CD4-positive, alpha-beta T cell treated with Interleukin-6 for 4 hours (primary cell): ENCODE measurements at regions not wholly inside any gene's neighbourhood (a gene's known extent, or its start where the extent isn't known, plus 50 kb on each side); places are given as distances from the start of the nearest gene placed in this dataset.

Source experiments
- DNase-seq: peaks from one replicate; pipeline ENCODE4 v3.0.0-alpha.2; 2020; ENCODE audit warnings: mixed read lengths

DNA sequence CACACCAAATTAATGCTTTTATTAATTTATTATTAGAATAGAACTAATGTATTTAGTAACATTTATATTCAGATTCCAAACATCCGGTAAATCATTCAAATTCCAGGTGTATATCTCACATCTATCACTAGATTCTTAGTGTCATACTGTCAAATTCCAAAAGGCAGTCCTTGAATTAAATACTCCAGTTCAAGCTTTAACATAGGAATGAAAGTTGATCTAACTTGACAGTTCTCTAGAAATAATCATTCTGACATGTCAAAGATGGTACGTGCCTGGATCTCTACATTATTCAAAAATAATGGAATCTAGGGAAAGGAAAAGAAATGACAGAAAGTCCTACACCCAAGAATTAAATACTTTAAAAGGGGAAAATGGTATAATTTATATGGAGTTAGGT is 1161.5 kb downstream of the PCDH9 start:
- no peak for DNase-seq

DNA sequence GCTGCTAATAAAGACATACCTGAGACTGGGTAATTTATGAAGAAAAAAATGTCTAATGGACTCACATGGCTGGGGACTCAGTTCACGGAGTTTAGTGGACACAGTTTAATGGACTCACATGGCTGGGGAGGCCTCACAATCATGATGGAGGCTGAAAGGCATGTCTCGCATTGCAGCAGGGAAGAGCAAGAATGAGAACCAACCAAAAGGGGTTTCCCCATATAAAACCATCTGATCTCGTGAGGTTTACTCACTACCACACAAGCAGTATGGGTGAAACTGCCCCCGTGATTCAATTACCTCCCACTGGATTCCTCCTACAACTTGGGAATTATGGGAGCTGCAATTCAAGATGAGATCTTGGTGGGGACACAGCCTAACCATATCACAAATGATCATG is 1181.2 kb downstream of the PCDH9 start:
- no peak for DNase-seq

DNA sequence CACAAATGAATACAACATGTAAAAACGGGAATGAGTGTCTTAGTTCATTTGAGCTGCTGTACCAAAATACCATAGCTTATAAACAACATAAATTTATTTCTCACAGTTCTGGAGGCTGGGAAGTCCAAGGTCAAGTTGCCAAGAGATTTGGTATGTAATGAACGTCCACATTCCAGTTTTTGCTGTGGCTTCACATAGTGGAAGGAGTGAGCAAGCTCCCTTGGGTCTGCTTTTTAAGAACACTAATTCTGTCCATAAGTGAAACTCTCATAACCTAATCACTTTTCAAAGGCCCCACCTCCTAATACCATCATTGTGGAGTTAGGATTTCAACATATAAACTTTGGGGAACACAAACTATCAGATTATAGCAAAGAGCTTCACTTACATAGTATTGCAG is 1189.6 kb downstream of the PCDH9 start:
- no peak for DNase-seq

DNA sequence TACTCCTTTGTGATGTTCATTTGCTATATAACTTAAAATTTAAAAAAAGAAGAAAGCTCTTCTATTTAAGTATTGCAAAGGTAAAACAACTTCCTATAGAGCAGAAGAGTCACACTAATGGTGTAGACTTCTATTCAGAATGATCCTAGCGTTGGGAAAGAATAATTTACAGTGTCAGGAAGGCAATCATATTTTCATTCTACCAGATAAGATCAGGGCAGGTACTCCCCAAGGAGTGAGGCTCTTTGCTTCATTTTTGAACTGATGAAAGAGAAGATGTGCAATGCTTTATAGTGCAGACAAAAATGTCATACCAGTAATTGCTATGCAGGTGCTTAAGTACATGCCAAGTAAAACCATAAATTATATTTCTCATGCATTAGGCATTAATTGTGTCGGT is 1193.0 kb downstream of the PCDH9 start:
- DNase-seq: no peak

DNA sequence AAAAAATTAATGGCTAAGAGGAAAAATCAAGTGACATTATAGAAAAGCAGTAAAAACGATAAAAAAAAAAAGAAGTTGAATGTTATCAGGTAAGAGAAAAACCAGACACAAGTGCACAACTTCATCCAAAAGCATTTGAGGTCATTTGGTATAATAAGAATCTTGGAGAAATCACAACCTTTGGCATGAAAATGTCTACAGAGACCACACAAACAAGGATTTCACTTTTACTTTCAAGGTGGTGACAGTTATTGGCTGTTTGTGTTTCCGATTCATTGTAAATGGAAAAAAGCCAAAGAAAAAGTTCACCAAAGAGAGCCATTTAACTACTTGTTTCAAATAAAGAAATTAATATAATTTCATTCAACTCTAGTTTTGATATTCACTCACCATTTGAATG is 1193.5 kb downstream of the PCDH9 start:
- DNase-seq: no peak

DNA sequence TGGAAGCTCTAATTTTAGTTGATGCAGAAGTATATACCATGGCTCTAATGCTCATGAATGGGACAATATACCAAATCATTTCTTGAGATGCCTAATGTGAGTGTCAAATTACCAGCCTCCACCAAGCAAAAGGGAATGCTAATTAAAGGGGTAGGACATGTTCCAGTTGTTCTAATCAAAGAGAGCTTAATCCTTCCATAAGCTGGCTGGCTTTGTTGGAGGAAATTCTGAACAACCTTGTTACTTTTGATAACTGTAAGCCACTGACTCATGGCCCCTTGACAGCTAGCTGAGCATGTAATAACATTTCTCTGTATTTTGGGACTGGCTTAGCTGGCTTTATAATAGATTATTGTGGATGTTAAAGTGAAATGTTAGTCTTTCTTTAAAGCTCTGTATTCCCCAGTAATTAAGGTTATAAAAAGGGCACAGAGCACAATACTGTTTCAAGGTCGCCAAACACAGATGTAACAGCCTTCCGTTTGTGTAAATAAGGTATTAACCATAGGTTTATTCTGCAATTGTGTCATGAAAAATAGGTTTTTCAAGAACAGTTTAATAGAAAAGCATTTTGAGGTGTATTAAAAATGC is 1194.0 kb downstream of the PCDH9 start:
- no peak for DNase-seq

DNA sequence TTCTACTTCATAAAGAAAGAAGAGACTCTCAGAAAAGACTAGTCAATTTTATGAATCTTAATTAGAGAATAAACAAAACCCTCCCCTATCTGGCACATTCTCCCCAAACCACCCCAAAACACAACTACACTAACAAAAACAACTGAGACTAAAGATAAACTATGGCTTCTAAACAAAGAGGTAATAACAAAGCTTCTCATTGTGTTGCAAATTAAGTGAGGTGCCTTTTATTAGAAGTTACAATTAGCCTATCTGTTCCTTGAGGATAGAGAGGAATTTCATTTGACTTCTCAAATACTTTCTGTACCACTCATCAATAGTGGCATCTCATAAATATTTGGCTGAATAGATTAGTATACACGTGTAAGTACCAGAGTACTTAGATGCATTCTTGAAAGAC is 1196.2 kb downstream of the PCDH9 start:
- no peak for DNase-seq

DNA sequence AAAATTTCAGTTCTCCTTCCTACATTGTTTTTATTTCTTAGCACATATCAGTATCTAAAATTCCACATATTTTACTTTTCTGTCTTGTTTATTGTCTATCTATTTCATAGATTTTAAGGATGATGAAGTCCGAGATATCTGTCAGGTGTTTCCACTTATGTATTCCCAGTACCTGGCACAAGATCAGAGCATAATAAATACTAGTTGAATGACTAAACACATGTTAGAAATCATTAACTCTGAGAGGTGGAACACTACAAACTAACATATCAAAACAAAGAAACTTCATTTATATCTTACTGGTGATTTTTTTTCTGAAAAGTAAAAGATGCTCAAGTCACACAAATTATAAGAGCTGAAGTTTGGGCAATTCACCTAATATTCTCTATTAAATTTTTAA is 1208.3 kb downstream of the PCDH9 start:
- DNase-seq: no peak

DNA sequence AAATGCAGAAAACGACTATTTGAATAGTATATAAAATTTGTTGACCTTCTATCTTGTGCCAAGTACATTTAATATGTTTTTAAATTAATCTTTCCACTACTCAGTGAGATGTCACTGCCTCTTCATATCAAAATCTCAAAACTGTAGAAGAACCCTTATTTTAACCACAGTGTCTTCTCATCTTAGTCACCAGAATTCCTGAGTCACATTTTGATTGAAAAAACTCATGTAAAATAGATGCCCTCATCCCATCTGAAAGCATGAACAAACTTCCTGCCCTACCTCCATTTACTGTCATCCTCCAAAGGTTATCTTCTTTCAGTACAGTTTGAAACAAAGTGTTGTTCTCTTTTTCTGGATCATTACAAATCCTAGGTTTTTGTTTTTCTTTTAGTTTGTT is 1215.4 kb downstream of the PCDH9 start:
- DNase-seq: no peak

DNA sequence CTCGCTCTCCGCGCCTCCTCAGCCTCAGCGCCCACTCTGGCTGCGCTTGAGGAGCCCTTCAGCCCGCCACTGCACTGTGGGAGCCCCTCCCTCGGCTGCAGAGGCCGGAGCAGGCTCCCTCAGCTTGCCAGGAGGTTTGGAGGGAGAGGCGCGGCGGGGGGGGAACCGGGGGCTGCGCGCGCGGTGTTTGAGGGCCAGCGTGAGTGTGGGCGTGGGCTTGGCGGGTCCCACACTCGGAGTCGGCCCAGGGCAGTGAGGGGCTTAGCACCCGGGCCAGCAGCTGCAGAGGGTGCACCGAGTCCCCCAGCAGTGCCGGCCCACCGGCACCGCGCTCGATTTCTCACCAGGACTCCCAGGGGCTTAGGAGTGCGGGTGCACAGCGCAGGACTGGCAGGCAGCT is 1220.9 kb downstream of the PCDH9 start:
- DNase-seq: no peak

DNA sequence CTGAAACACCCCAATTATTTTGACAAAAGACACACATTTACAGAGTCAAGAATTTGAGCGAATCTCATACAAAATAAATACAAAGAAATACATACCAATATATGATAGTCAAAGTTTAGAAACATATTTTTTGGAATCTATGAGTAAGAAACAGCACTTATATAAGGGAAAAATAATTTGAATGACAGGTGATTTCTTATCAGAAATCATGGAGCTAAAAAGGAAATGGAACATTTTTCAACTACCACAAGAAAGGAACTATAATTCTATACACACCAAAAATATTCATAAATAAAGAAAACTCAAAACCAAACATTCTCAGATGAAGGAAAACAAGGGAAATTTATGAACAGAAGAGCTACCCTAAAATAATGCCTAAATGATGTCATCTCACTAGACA is 1226.6 kb downstream of the PCDH9 start:
- DNase-seq: no peak

DNA sequence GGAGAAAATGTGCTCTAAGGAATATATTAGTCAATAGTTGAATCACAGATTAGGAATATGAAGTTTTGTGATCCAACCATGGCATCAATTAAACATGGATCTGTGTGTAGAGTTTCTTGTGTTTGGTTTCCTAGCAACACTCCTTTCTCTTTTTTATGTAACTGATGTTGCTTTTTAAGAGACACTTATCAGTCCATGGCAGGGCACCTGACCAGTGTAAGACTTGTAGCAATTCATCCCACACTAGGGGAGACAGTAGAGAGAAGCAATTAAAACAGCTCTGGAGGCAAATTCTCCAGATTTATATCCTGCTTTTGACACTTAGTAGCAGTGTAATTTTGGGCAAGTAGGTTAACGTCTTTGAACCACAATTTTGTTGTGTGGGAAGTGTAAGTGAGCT is 1229.0 kb downstream of the PCDH9 start:
- no peak for DNase-seq

DNA sequence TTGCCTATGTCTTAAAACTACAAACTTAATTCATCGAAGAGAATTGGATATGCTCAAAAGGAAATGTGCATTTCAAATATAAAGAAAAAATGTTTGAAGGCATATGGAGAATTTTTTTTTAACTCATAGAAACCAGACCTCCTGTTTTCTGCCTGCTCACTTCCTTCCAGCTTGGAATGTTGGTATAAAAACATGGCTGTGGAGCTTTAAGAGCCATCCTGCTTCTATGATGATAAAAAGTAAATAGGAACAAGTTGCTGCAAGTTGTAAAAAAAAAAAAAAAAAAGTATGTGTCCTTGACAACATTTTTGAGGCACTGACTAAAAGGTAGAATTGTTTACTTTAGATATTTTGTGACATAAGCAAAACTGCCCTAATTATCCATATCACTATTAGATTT is 1230.7 kb downstream of the PCDH9 start:
- DNase-seq: no peak

DNA sequence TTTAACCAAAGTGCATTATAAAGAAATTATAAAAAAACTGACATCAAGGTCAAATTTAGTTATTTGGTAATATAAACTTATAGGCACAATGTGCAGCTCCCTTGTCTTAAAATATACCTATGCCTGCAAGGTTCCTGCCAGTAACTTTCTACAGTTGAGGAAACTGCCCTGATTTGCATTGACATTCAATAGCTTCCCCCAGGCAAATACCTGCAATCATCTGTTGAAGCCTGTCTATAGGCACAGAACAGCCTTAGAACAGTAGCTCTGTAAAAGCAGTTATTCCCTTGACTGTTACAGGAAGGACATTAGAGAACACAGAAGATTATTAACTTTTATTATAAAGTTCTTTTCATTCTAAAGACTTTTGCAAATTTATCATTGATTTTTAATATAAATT is 1239.5 kb downstream of the PCDH9 start:
- no peak for DNase-seq

DNA sequence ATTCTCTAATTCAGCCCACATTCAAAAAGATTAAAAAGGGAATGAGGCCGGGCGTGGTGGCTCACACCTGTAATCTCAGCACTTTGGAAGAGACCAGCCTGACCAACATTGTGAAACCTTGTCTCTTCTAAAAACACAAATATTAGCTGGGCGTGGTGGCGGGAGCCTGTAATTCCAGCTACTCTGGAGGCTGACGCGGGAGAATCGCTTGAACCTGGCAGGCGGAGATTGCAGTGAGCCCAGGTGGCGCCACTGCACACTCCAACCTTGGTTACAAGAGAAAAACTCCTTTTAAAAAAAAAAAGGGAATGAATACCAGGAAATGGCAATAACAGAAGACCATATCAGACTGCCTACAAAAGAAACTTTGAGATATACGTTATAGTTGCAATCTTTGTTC is 1244.5 kb downstream of the PCDH9 start:
- no peak for DNase-seq

DNA sequence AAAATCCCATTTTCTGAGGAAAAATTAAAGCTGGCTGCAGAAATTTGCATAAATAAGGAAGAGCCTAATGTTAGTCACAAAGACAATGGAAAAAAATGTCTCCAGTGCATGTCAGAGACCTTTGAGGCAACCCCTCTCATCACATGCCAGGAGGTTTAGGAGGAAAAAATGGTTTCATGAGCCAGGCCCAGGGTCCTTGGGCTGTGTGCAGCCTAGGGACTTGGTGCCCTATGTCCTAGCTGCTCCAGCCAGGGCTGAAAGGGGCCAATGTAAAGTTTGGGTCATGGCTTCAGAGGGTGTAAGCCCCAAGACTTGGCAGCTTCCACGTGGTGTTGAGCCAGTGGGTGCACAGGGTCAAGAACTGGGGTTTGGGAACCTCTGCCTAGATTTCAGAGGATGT is 1252.6 kb downstream of the PCDH9 start:
- DNase-seq: no peak

DNA sequence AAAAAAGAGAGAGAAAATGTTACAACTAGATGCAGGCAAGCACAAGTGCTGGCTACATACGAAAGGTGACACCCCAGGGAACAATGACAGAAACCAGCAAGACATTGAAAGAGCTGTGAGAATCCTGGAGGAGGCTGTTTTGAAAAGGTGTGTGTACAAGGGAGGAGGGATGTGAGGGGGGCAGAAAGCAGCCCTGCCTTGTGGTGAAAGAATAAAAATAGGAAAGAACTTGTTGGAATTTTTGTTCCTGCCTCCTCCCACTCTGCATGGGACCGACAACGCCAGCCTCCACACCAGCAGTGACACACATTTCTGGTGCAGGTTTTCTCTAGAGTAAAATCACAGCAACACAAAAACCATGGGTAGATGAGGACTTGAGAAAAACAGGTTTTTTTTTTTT is 1258.6 kb downstream of the PCDH9 start:
- DNase-seq: no peak

DNA sequence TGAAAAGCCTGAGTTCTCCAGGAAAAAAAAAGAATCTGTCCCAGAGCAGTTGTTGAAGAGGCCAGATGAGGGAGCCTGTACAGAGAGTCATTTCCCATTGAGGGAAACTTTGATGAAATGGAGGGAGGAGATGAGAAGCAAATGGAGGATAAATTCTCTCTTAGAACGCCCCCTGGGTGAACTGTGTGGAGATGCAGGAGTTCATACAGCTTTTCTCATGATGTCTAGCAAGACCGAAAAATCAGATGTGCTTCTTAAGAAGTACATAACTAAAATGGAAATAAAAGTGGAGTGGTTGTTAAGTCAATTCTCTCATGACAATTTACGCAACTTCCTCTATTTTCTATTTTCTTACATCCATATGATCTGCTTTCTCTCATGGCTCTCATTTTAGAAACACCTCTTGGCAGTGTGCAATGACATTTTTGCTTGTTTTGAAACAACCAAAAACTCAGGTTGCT is 1263.1 kb downstream of the PCDH9 start:
- no peak for DNase-seq

DNA sequence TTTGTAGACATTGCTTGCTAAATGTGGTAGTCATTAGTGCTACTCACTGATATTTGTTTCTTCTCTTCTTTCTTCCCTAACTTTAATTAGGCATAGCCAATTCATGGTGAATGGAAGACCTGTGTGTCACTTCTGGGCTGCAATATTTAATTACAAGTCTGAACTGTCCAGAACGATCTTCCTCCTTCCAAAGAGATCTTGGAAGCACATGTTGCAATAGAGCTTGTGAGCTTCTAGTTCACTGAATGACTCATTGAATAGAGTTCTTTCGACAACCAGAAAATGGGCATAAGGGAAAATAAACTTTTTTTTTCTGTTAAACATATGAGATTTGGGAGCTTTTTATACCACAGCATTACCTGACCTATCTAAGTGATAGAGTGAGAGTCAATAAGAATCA is 1264.6 kb downstream of the PCDH9 start:
- DNase-seq: no peak

DNA sequence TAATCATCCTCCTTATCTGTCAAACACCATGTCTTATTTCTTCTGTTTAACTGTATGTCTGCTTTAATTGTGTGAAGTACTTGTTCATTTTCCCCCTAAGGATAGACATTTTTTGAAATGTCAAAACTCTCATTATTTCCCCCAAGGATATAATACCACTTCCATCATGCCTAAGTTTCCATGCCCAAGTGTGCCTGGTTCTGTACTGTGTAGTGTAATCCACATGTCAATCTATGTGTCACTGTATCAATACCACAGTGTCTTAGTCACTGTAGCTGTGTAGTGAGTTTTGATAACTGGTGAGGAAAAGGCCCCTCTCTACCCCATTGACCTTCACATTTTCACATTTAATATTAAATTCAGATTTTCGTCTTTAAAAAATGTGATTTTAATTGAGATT is 1265.5 kb downstream of the PCDH9 start:
- DNase-seq: no peak

DNA sequence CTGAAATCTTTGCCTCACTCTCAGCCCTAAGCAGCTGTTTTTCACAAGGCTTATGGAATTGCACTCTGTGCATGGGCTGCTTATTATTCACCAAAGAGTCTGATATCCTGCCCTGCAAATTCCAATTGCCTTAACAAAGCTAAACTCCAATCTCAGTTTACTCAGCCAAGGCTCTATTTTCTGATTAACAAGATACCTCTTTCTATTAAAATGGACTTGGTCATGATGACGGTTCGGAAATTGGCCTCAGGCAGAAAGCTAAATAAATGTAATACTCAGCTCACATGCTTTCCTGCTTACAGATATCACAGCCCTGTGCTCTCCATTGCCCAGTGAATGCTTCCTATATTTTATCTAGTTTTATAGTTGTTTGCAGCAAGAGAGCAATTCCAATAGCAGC is 1270.8 kb downstream of the PCDH9 start:
- DNase-seq: no peak

DNA sequence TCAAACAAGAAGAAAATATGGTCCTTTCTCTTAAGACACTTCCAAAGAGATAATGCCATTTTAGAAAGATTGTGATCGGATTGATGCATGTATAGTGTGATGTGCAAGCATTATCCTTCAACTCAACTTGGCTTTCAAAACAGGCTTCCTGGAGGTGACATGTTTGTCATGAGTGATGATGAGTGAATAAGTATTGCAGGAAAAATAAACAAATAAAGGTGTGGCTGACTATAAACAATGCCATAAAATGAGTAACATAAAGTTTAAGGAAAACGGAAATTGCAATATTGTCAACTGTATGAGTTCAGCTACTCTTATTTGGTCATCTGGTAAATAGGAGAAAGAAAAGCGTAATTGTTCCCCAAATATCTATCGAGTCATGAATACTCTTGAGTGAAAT is 1283.7 kb downstream of the PCDH9 start:
- no peak for DNase-seq

DNA sequence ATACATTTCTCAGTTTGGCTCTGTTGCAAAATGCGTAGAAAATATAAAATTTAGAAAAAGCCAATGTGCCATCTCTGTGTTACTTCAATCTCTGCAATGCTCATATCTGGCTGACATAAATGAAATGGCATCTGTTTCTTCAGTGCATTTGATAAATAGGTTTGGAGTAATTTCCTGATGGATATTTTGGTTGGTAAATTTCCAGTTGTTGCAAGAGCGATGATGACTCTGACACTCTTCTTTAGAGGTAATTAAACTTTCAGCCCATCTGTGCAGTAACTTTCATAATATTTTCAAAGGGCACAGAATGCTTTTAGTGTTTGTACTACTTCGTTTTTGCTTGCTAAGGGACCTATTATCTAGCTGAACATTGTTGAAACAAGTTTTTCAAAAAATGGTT is 1286.4 kb downstream of the PCDH9 start:
- no peak for DNase-seq

DNA sequence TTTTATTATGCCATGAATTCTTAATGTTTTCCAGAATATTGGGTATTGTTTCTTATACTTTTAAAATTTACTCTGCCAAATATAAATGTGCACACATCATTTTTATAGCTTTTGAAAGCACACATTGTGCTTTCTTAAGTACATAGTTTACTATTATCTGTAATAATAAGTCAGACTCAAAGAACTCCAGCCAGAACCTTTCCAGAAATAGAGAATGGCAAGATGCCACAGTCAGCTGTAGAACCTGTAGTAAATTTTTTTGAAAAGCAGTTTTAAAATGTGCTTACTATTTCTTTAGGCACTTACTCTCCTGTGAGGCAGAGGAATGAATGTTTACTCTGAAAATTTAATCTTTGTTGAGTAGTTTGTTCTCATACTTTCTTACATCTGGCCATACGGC is 1287.1 kb downstream of the PCDH9 start:
- DNase-seq: no peak

DNA sequence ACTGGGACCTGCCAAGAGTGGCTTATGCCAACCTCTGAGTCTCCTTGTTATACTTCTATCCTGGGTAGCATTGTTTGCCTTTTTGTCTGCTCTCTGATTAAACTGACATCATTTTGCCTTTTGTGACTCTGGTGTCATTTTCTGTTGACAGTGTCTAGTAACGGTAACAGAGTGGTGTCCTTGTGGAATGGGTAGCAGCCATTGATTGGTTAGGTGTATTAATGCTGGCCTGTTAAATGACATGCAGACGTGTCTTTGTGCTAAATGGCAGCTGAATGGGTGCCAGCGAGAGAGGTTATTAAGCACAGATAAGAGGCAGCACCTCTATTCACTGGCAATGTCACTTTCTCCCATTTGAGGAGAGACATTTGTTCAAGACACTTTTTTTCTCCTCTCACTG is 1289.4 kb downstream of the PCDH9 start:
- no peak for DNase-seq

DNA sequence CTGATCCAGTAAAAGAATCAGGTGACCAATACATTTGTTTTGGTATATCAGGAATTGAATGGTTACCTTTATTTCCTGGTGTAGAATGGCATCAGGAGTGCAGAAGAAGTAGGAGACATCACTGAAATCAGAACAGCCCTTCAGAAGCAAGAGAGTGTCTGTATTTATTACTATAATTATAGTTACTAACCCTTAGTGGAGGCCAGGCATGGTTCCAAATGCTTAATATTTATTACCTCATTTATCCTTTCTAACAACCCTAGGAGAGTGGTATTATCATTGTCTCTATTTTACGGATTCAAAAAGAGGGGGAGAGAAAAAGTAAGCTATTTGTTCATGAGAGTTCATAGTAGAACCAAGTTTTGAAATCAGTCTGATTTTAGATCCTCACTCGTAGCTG is 1292.9 kb downstream of the PCDH9 start:
- no peak for DNase-seq
